Tibial artery (tissue), 4 donors: ENCODE measurements at regions not wholly inside any gene's neighbourhood (a gene's known extent, or its start where the extent isn't known, plus 50 kb on each side); places are given as distances from the start of the nearest gene placed in this dataset.
"Not testable (repeated sequence)": the region's sequence is repeated elsewhere in the genome, so short reads cannot be mapped to it uniquely, and the experiment has no call there.

ENCODE experiments used
- DNase-seq, 2 donors: peaks; one replicate each; pipeline ENCODE4 v3.0.0-alpha.2; 2019
- H3K27ac ChIP-seq, 2 donors: fragments of 200-600 bp; sonication (generic) in 1 of 2; 1 replicate in 1 of 2; 2 replicates in 1 of 2; pipeline ENCODE4 v1.5.1; 2018 to 2019; ENCODE audit warnings: mild to moderate bottlenecking in 1 of 2
- H3K27me3 ChIP-seq, 2 donors: fragments of 200-600 bp; sonication (generic) in 1 of 2; one replicate each; pipeline versions ENCODE4 v1.5.1 to v1.6.0; 2016 to 2019
- H3K36me3 ChIP-seq, 3 donors: fragments of 200-600 bp; sonication (generic) in 2 of 3; one replicate each; pipeline ENCODE4 v1.5.1; 2016 to 2019; ENCODE audit warnings: mild to moderate bottlenecking in 2 of 3
- H3K4me1 ChIP-seq, 4 donors: fragments of 200-600 bp; sonication (generic) in 2 of 4; 1 replicate in 3 of 4; 2 replicates in 1 of 4; pipeline ENCODE4 v1.5.1; 2016 to 2019
- H3K4me3 ChIP-seq, 2 donors: fragments of 200-600 bp; sonication (generic) in 1 of 2; 1 replicate in 1 of 2; 2 replicates in 1 of 2; pipeline ENCODE4 v1.5.1; 2018 to 2019; ENCODE audit warnings: mild to moderate bottlenecking in 2 of 2
- H3K9me3 ChIP-seq, 3 donors: fragments of 200-600 bp; sonication (generic) in 1 of 3; one replicate each; pipeline ENCODE4 v1.5.1; 2016 to 2019
- CTCF ChIP-seq, 2 experiments: fragments of 200-600 bp in 1 of 2; fragments of 450-650 bp in 1 of 2; IDR thresholded peaks; one replicate each; pipeline ENCODE4 v1.5.1; 2017 to 2019; ENCODE audit warnings: antibody characterized with exemption in 2 of 2, mild to moderate bottlenecking in 1 of 2, moderate library complexity in 1 of 2
- intact Hi-C: fragments of 100-400 bp; cut with DNase I; formaldehyde crosslinking; loops from one replicate; pipeline ENCODE4 v1.15.0; 2023; ENCODE audit warnings: low total_unique reads

GRCh38 chr1:115506924-115507589 lies 134.7 kb upstream of the VANGL1 start:
- no peak overlapping the region for H3K4me3 ChIP-seq
- H3K27me3 ChIP-seq, result no peaks in the 10 kb centered on the region
- peaks cover 0 to 8% (median 4%) of the 10 kb centered on the region in 4 donors for H3K4me1 ChIP-seq
- TF ChIP-seq CTCF (IDR thresholded peaks at IDR 0.05), result no peak
- peaks cover 0 to 11% (median 1%) of the 10 kb centered on the region in 3 donors for H3K9me3 ChIP-seq
- no peak for DNase-seq
- H3K36me3 ChIP-seq, result no peaks in the 10 kb centered on the region
- no peak overlapping the region for H3K27ac ChIP-seq
- intact Hi-C loops, result no loop called here

GRCh38 chr1:115506518-115506917 lies 135.3 kb upstream of the VANGL1 start:
- H3K4me3 ChIP-seq, result no peak overlapping the region
- no peaks in the 10 kb centered on the region for H3K36me3 ChIP-seq
- H3K9me3 ChIP-seq, result peaks cover 0 to 5% (median 0%) of the 10 kb centered on the region in 3 donors
- peaks cover 0 to 8% (median 4%) of the 10 kb centered on the region in 4 donors for H3K4me1 ChIP-seq
- DNase-seq, result no peak
- no peaks in the 10 kb centered on the region for H3K27me3 ChIP-seq
- TF ChIP-seq CTCF (IDR thresholded peaks at IDR 0.05), result no peak
- intact Hi-C loops, result no loop called here
- H3K27ac ChIP-seq, result no peak overlapping the region

GRCh38 chr1:115505148-115505571 lies 136.6 kb upstream of the VANGL1 start:
- DNase-seq, result no peak
- no peak for TF ChIP-seq CTCF (IDR thresholded peaks at IDR 0.05)
- intact Hi-C loops, result no loop called here

DNA sequence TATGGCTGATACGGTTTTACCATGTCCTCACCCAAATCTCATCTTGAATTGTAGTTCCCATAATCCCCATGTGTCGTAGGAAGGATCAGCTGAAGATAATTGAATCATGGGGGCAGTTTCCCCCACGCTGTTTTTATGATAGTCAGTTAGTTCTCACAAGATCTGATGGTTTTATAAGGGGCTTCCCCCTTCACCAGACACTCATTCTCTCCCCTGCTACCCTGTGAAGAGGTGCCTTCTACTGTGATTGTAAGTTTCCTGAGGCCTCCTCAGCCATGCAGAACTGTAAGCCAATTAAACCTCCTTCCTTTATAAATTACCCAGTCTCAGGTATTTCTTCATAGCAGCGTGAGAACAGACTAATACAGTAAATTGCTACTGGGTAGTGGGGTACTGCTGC lies 139.6 kb upstream of the VANGL1 start:
- DNase-seq, H3K36me3 ChIP-seq: not testable (repeated sequence)

More at GRCh38 chr1:115505148-115505571, 136.6 kb upstream of the VANGL1 start:
- Histone ChIP-seq H3K36me3 (no peaks in the 10 kb centered on the region), H3K27ac (no peak overlapping the region), H3K27me3 (no peaks in the 10 kb centered on the region), H3K9me3 (no peaks in the 10 kb centered on the region), H3K4me3 (no peak overlapping the region), H3K4me1 (peaks cover 0 to 8% (median 4%) of the 10 kb centered on the region in 4 donors)

DNA sequence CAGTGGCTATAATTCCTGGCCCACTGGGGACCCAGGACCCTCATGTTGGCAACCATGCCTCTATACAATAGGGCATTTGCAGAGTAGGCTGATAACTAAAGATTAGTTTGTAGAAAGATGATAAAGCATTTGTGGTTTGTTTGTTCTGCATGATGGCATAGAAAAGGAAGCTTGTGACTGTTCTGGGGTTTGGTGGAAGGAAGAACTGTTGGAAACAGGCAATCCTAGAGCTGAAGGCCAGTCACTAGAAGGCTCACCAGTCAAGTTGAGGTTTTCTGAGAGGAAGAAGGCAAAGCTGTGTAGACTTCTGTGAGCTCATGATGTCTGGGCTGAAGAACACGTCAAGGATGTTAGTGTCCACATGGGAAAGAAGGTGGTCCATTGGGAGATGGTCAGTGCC lies 140.3 kb upstream of the VANGL1 start:
- H3K4me3 ChIP-seq, result no peak overlapping the region
- no peaks in the 10 kb centered on the region for H3K36me3 ChIP-seq
- intact Hi-C loops, result no loop called here
- no peaks in the 10 kb centered on the region for H3K9me3 ChIP-seq
- no peaks in the 10 kb centered on the region for H3K27me3 ChIP-seq
- H3K4me1 ChIP-seq, result no peaks in the 10 kb centered on the region
- no peak for TF ChIP-seq CTCF (IDR thresholded peaks at IDR 0.05)
- no peak overlapping the region for H3K27ac ChIP-seq
- no peak for DNase-seq

More for the DNA sequence above, 139.6 kb upstream of the VANGL1 start:
- H3K9me3 ChIP-seq, H3K27ac ChIP-seq, H3K4me1 ChIP-seq, H3K4me3 ChIP-seq, intact Hi-C loops, H3K27me3 ChIP-seq: not testable (repeated sequence)

DNA sequence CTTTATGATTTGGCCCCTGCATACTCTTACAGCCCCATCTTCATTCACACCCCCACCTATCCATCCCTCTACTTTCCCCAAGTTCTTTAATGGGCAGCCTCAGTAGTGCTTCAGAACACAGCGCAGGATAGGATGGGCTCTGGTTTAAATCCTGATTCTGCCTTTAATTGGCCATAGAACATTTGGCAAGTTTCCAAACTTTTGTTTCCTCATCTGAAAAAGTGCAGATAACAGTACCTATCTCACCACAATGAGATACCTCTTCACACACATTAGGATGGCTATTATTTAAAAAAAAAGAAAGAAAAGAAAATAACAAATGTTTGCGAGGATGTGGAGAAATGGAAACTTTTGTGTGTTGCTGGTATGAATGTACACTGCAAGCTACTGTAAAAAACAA lies 142.5 kb upstream of the VANGL1 start:
- H3K9me3 ChIP-seq, result no peaks in the 10 kb centered on the region
- H3K4me1 ChIP-seq, result no peaks in the 10 kb centered on the region
- TF ChIP-seq CTCF (IDR thresholded peaks at IDR 0.05), result no peak
- no peak overlapping the region for H3K4me3 ChIP-seq
- H3K27ac ChIP-seq, result no peak overlapping the region
- no peak for DNase-seq
- H3K36me3 ChIP-seq, result no peaks in the 10 kb centered on the region
- intact Hi-C loops, result no loop called here
- no peaks in the 10 kb centered on the region for H3K27me3 ChIP-seq
